Neural cell (in vitro differentiated cells): ENCODE measurements at regions not wholly inside any gene's neighbourhood (a gene's known extent, or its start where the extent isn't known, plus 50 kb on each side); places are given as distances from the start of the nearest gene placed in this dataset.
"Not testable (repeated sequence)": the region's sequence is repeated elsewhere in the genome, so short reads cannot be mapped to it uniquely, and the experiment has no call there.

Source experiments
- H2AFZ ChIP-seq: fragments of 200-600, 300-800 bp; sonication (generic), shearing (Covaris generic); 2 replicates; pipeline ENCODE4 v1.6.0; 2014; ENCODE audit warnings: low read depth, mild to moderate bottlenecking, antibody characterized with exemption, low read length, moderate library complexity
- H3F3A ChIP-seq: fragments of 200-600 bp; shearing (Covaris generic); 2 replicates; pipeline ENCODE4 v1.6.1; 2016; ENCODE audit warnings: mild to moderate bottlenecking, moderate library complexity, mixed read lengths, antibody characterized with exemption, low read length; ENCODE audit not compliant: insufficient read depth, poor library complexity, severe bottlenecking
- H3K27ac ChIP-seq: fragments of 200-600, 300-800 bp; sonication (generic), shearing (Covaris generic); 2 replicates; pipeline ENCODE4 v1.5.1; 2014; ENCODE audit warnings: mild to moderate bottlenecking, low read length, moderate library complexity
- H3K27me3 ChIP-seq: fragments of 300-800, 200-600 bp; sonication (generic), shearing (Covaris generic); 2 replicates; pipeline ENCODE4 v1.6.0; 2014; ENCODE audit warnings: mild to moderate bottlenecking, low read depth, low read length, moderate library complexity; ENCODE audit not compliant: insufficient read depth
- H3K36me3 ChIP-seq: fragments of 300-800, 200-600 bp; sonication (generic), shearing (Covaris generic); 2 replicates; pipeline ENCODE4 v1.5.1; 2014; ENCODE audit warnings: mild to moderate bottlenecking, antibody characterized with exemption, low read length, moderate library complexity; ENCODE audit not compliant: insufficient read depth
- H3K4me2 ChIP-seq: fragments of 300-800, 200-600 bp; sonication (generic), shearing (Covaris generic); 2 replicates; pipeline ENCODE4 v1.6.0; 2014; ENCODE audit warnings: mild to moderate bottlenecking, low read length
- H3K4me3 ChIP-seq: fragments of 300-800, 200-600 bp; sonication (generic), shearing (Covaris generic); 2 replicates; pipeline ENCODE4 v1.5.1; 2014; ENCODE audit warnings: mild to moderate bottlenecking, low read length, moderate library complexity
- H3K79me2 ChIP-seq: fragments of 200-600 bp; shearing (Covaris generic); replicated peaks from 2 replicates; pipeline ENCODE4 v1.6.0; 2014; ENCODE audit warnings: mild to moderate bottlenecking, low read length, moderate library complexity; ENCODE audit not compliant: insufficient read depth
- H3K9ac ChIP-seq: fragments of 300-800, 200-600 bp; sonication (generic), shearing (Covaris generic); 2 replicates; pipeline ENCODE4 v1.6.1; 2016; ENCODE audit warnings: mild to moderate bottlenecking, low read length, mixed read lengths
- H3K9me2 ChIP-seq: fragments of 200-600 bp; shearing (Covaris generic); 2 replicates; pipeline ENCODE4 v1.6.1; 2016; ENCODE audit warnings: mild to moderate bottlenecking, low read length, mixed read lengths; ENCODE audit not compliant: insufficient read depth
- H3K9me3 ChIP-seq: fragments of 200-600, 300-800 bp; sonication (generic), shearing (Covaris generic); 2 replicates; pipeline ENCODE4 v1.6.1; 2016; ENCODE audit warnings: mild to moderate bottlenecking, mixed run types, low read length, moderate library complexity, mixed read lengths
- H4K20me1 ChIP-seq: fragments of 200-600 bp; shearing (Covaris generic); 2 replicates; pipeline ENCODE4 v1.6.1; 2016; ENCODE audit warnings: mild to moderate bottlenecking, mixed run types; ENCODE audit not compliant: insufficient read depth

DNA sequence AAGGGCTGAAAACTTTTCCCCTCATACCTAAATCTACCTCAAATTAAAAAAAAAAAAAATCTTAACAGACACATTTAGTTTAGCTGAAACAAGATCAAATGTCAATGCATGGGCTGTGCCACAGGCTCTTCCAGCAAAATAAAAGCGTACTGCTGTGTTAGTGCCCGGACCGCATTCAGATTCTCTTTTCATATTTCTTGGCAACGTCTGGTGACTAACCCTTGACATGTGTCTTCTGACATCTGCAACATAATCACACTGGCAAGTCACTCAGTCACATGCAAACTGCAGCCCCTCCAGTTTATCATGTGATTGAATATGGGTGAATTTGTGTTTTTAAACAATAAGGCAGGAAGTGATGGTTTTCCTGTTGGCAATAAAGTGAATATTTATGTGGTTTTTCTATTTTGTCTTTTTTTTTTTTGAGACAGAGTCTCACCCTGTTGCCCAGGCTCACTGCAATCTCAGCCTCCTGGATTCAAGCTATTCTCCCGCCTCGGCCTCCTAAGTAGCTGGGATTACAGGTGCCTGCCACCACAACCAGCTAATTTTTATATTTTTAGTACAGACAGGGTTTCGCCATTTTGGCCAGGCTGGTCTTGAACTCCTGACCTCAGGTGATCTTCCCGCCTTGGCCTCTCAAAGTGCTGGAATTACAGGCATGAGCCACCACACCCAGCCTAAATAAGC lies 75.2 kb downstream of the CLEC18A start:
- H3K27me3 ChIP-seq, H3K9me2 ChIP-seq, H3K4me3 ChIP-seq, H3K4me2 ChIP-seq, H2AFZ ChIP-seq, H3K36me3 ChIP-seq, H3K9ac ChIP-seq, H3K79me2 ChIP-seq, H3K27ac ChIP-seq, H3F3A ChIP-seq, H4K20me1 ChIP-seq, H3K9me3 ChIP-seq: not testable (repeated sequence)

DNA sequence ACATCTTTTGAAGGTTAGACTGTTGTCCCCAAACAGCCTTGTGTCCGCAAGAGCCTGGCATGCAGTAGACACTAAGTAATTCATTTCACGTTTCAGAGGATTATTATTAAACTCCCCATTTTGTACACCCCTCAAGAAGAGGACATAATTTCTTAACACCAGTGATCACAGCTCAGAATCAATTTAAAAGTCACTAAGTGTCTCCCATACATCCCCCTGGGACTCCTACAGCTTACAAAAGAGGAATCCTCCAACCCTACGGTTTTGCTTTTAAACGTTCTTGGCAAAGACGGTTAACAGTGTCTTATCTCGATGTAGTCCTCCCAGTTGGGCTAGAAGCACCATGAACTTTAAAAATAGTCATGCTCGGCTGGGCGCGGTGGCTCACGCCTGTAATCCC lies 81.2 kb upstream of the PDPR start:
- H2AFZ ChIP-seq, H3K9me3 ChIP-seq, H3K27ac ChIP-seq, H3F3A ChIP-seq, H3K9ac ChIP-seq, H3K79me2 ChIP-seq, H3K4me2 ChIP-seq, H3K27me3 ChIP-seq, H4K20me1 ChIP-seq, H3K9me2 ChIP-seq, H3K4me3 ChIP-seq, H3K36me3 ChIP-seq: not testable (repeated sequence)

DNA sequence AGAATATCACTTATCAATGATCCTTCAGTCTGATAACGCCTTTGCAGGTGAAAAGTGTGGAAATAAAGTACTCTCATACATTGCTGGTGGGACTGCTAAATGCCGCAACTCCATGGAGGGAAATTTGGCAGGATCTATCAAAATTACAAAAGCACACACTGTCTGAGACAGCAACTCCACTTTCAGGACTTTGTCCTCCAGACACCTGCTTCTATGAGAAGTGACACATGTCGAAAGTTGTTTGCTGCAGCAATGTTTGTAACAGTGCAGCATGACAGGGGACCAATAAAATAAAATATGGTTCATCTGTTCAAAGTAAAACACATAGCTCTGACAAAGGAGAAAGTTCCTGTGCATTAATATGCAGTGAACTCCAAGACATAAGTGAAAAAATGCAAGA lies 76.2 kb upstream of the PDPR start:
- H4K20me1 ChIP-seq, H3K27ac ChIP-seq, H3K27me3 ChIP-seq, H3K79me2 ChIP-seq, H3K4me2 ChIP-seq, H3F3A ChIP-seq, H3K9ac ChIP-seq, H2AFZ ChIP-seq, H3K4me3 ChIP-seq, H3K9me2 ChIP-seq, H3K9me3 ChIP-seq, H3K36me3 ChIP-seq: not testable (repeated sequence)

DNA sequence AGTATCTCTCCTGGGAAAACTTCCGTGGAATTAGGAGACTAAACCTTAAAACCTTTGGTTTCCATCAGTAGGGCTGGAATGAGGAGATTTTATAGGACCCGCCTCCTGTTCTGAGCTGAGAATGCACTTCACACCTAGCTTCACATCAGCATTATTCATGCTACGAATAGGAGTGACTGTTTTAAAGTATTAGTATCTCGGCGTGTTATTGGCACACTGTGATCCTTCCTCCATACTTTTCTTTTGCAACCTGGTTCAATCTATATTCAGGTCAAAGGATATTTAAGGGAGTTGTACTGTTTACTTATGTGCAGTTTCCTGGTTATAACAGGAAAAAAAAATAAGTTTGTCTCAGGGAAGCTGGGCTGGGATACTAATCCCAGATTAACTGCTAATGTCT lies 73.6 kb upstream of the PDPR start:
- H2AFZ ChIP-seq, H3F3A ChIP-seq, H3K4me3 ChIP-seq, H3K9me3 ChIP-seq, H3K79me2 ChIP-seq, H3K9me2 ChIP-seq, H4K20me1 ChIP-seq, H3K27ac ChIP-seq, H3K27me3 ChIP-seq, H3K36me3 ChIP-seq, H3K9ac ChIP-seq, H3K4me2 ChIP-seq: not testable (repeated sequence)

DNA sequence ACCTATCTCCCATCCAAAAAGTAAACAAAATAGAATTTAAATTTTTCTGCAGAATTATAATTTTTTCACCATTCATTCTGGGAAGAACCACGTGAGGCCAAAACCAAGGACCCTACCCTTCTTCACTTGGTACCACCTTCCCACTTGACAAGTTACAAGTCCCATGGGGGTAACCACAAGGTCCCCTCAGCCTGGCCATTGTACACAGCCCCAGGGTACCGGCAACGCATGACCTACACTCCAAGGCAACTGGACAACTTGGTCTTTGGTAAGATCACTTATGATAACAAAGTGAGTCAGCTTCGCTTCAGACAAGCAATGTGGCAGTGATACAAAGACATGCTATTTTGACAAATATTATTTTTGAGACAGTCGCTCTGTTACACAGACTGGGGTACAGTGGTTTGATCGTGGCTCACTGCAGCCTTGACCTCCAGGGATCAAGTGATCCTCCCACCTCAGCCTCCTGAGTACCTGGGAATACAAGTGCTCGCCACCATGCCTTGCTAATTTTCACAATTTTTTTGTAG lies 70.5 kb upstream of the PDPR start:
- not testable (repeated sequence) for H3K9ac ChIP-seq, H4K20me1 ChIP-seq, H2AFZ ChIP-seq, H3K27me3 ChIP-seq, H3K79me2 ChIP-seq, H3K4me2 ChIP-seq, H3K9me3 ChIP-seq, H3K36me3 ChIP-seq, H3K4me3 ChIP-seq, H3K27ac ChIP-seq, H3F3A ChIP-seq, H3K9me2 ChIP-seq

DNA sequence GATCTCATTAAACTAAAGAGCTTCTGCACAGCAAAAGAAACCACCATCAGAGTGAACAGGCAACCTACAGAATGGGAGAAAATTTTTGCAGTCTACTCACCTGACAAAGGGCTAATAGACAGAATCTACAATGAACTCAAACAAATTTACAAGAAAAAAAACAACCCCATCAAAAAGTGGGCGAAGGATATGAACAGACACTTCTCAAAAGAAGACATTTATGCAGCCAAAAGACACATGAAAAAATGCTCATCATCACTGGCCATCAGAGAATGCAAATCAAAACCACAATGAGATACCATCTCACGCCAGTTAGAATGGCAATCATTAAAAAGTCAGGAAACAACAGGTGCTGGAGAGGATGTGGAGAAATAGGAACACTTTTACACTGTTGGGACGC lies 67.6 kb upstream of the PDPR start:
- not testable (repeated sequence) for H3K79me2 ChIP-seq, H3K9me3 ChIP-seq, H3F3A ChIP-seq, H3K4me3 ChIP-seq, H2AFZ ChIP-seq, H3K9me2 ChIP-seq, H3K27me3 ChIP-seq, H4K20me1 ChIP-seq, H3K9ac ChIP-seq, H3K36me3 ChIP-seq, H3K27ac ChIP-seq, H3K4me2 ChIP-seq

DNA sequence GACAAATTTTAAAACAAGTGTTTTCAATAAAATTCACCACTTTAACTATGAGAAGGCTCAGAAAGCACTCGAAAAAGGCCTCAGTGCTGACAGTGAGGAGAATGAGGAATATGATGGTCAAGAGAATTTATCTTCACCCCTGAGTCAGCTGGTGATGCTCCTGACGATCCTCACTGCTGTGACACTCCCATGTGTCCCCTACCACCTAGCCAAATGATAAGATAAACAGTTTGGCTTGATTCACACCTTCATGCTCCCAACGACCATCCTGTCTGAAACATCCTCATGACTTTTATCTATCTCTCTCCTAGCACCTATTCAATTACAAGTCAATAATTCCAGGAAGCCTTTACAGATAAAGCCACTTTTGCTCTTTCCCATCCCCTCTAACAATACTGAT lies 66.0 kb upstream of the PDPR start:
- H3K36me3 ChIP-seq = not testable (repeated sequence)

DNA sequence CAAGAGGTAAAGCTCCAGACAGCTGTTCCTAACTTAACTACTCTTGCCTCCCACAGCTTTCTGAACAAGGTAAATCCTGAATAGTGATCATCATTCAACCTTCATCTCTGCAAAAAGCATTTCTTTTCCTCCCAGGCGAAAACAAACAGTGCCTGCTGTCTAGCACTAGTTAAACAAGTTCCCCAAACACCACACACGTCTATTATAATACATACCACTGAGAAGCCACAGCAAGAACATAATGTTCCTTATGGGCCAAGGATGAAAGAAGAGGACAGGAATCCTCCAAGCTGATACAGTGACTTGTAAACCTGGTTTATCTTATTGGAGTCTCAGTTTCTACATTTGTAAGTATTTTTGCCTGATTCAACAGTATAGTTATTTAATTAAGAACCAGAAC lies 56.1 kb upstream of the PDPR start:
- H4K20me1 ChIP-seq, H3K79me2 ChIP-seq, H3K4me3 ChIP-seq, H3K27me3 ChIP-seq, H3K4me2 ChIP-seq, H3K36me3 ChIP-seq, H3K27ac ChIP-seq, H3K9me3 ChIP-seq, H3K9me2 ChIP-seq, H3K9ac ChIP-seq, H3F3A ChIP-seq, H2AFZ ChIP-seq: not testable (repeated sequence)

More for the DNA sequence above, 66.0 kb upstream of the PDPR start:
- not testable (repeated sequence) for H3K9ac ChIP-seq, H3K79me2 ChIP-seq, H3K27me3 ChIP-seq, H2AFZ ChIP-seq, H3F3A ChIP-seq, H3K27ac ChIP-seq, H3K9me3 ChIP-seq, H3K9me2 ChIP-seq, H3K4me2 ChIP-seq, H4K20me1 ChIP-seq, H3K4me3 ChIP-seq
